DMS53 (cell line): ENCODE measurements at regions not wholly inside any gene's neighbourhood (a gene's known extent, or its start where the extent isn't known, plus 50 kb on each side); places are given as distances from the start of the nearest gene placed in this dataset.
"Not testable (repeated sequence)": the region's sequence is repeated elsewhere in the genome, so short reads cannot be mapped to it uniquely, and the experiment has no call there.

Experiments
- DNase-seq: peaks from one replicate; lab custom pipeline; 2025; lab: John Stamatoyannopoulos, UW

DNA sequence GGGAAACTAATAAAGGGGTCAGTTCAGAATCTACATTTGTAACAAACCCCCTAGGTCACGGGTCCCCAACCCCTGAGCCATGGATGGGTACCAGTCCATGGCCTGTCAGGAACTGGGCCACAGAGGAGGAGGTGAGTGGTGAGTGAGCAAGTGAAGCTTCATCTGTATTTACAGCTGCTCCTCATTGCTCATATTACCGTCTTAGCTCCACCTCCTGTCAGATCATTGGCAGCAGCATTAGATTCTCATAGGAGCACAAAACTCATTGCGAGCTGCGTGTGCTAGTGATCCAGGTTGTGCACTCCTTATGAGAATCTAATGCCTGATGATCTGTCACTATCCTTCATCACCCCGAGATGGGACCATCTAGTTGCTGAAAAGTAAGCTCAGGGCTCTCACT is 88.4 kb upstream of the MPP7 start:
- no peak for DNase-seq

DNA sequence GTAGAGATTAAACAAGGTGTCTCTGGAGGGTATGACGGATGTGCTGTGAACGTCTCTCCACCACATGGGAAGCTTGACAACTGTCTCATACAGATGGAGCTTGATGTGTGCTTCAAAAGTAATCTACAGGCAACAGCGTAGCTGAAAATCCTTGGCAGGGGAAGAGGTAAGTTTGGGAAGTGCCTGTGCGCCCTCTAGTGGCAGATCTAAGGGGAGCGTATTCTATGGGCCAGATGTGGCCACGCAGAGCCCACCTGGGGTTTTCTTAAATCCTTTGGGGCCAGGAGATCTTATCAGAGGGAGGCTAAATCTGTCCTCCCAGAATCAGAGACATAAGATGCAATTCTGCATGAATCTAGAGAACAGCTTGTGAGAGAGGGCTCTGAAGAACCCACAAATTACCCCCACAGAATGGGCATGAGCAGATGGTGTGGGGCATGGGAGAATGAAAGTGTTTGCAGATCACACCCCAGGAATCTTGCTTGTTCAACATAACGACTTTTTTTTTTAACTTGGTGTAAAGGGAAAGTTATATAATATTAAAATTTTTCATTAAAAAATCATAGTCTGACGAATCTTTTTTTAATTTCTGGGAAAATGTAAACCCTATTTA is 91.2 kb upstream of the MPP7 start:
- peak; percentile 85 for DNase-seq

DNA sequence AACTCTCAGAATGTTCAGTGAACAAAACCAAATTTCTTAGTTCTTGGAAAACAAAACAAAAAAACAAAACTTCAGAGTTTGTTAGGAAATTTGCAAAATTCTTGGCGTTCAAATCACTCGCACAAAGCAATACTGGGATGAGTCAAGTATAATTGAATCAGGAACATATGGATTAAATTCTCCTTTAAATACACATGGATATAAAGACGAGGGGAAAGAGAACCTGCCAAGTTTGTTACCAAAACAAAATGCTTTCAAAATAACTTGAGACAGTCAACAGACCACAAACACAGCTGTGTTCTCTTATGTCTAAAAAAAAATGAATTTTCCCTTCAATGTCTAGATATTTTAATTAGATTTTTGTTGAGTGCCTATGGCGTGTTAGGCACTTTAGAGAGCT is 93.5 kb upstream of the MPP7 start:
- no peak for DNase-seq

DNA sequence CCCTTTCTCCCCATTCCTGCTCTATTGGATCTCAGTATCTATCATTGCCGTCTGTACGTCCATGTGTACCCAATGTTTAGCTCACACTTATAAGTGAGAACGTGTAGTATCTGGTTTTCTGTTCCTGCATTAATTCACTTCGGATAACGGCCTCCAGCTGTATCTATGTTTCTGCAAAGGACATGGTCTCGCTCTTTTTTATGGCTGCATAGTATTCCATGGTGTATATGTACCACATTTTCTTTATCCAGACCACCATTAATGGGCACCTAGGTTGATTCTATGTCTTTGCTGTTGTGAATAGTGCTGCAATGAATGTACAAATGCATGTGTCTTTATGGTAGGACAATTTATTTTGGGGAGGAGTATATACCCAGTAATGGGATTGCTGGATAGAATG is 94.4 kb upstream of the MPP7 start:
- no peak for DNase-seq

DNA sequence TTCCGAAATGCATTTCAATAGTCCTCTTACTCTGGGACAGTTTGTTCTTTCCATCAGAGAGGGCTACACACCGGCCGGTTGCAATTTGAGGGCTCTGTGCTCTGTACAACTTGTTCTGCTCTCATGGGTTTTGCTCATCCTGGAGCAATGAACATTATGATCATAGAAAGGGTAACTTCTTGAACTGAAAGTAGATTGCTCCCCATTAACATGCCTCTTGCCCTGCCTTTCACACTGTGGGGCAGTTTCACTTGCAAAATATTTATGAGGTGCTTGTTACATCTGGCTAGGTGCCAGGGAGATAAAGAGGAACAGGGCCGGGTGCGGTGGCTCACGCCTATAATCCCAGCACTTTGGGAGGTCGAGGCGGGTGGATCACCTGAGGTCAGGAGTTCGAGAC is 97.3 kb upstream of the MPP7 start:
- no peak for DNase-seq

DNA sequence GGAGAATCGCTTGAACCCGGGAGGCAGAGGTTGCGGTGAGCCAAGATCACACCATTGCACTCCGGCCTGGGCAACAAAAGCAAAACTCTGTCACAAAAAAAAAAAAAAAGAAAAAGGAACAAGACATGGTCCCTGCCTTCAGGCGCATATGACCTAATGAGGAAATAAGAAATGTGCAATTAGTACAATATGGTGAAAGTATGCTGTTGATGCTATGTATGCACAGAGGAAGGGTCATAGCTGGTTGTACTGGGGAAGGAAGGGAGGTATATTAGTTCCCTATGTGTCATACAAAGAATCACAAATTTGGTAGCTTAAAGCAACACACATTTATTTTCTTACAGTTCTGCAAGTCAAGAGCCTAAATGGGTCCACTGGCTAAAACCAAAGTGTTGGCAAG is 97.8 kb upstream of the MPP7 start:
- no peak for DNase-seq

DNA sequence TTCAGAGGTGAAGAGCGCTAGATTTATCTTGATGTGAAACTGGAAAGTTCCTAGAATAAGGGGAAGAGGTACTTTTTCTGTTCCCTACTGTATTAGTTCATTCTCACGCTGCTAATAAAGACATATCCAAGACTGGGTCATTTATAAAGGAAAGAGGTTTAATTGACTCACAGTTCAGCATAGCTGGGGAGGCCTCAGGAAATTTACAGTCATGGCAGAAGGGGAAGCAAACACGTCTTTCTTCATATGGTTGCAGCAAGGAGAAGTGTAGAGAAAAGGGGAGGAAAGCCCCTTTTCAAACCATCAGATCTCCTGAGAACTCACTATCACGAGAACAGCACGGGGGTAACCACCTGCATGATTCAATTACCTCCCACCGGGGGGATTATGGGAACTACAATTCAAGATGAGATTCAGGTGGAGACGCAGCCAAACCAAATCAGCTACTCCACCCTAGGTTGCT is 99.8 kb upstream of the MPP7 start:
- not testable (repeated sequence) for DNase-seq

DNA sequence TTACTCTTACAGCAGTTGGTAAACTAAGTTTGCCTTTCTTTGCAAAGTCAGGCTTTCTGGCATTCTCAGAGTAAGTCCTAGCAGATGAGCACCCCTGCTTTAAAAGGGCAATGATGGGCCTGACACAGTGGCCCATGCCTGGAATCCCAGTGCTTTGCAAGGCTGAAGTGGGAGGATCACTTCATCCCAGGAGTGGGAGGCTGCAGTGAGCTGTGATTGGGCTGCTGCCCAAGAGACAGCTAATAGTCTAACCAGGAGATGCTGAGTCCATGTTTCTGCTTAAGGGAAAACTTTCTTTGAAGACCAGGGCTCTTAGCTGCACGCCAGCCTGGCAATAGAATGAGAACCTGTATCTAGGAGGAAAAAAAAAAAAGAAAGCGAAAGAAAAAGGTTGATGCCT is 100.2 kb upstream of the MPP7 start:
- DNase-seq, result no peak

DNA sequence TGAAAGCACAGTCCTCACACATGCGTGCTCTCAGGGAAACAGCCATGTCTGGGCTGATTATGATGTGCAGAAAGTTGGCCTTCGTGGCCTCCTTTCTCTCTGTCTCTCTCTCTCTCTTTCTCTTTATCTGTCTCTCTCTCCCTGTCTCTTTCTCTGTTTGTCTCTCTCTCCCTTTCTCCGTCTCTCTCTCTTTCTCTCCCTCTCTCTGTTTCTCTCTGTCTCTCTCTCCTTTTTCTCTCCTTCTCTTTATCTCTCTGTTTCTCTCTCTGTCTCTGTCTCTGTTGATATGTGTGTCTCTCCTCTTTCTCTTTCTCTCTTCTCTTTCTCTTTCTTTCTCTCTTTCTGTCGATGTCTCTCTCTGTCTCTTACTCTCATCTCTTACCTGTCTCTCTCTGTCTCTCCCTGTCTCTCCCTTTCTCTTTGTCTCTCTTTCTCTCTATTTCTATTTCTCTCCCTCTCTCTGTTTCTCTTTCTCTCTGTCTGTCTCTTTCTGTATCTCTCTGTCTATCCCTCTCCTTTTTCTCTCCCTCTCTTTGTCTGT is 105.4 kb upstream of the MPP7 start:
- no peak for DNase-seq

DNA sequence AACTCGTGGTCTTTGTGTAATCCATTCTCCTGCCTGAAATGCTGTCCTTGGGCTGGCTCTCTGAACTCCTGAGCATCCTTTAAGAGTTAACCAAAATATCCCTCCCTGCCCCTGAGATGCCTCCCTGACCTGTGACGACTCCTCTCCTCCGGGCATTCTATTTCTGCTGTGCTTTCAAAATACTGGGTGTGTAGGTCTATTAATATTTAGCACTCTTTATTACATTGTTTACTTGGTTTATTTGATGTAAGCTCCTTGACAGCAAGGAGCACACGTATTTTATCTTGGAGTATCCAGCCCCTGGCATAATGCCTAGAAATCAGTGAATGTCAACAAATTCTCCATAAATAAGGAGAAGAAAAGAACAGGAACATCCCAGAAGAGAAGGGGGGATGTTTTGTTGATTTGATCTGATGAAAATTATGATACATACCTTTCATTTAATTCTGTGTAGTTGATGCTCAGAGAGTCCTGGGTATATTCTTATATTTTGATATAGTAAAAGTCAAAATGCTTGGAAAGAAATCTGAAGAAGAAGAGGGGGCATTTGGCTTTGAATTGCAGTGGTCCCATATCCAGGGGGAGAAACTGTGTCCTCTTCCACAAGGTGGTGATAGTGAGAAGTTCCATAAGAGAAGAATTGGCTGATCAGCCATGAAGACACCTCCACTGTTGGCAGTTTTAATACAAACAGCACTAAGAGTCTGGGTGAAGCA is 107.7 kb upstream of the MPP7 start:
- DNase-seq, result peak; percentile 58

DNA sequence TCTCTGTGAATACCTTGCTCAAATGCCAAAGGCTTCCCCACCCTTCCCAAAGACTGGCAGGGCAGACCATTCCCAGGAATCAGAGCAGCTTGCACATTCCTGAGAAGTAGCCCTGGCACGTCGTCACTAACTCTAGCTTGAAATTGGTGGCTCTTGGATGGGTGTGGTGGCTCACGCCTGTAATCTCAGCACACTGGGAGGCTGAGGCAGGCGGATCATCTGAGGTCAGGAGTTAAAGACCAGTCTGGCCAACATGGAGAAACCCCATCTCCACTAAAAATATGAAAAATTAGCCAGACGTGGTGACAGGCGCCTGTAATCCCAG is 108.2 kb upstream of the MPP7 start:
- DNase-seq, result no peak

DNA sequence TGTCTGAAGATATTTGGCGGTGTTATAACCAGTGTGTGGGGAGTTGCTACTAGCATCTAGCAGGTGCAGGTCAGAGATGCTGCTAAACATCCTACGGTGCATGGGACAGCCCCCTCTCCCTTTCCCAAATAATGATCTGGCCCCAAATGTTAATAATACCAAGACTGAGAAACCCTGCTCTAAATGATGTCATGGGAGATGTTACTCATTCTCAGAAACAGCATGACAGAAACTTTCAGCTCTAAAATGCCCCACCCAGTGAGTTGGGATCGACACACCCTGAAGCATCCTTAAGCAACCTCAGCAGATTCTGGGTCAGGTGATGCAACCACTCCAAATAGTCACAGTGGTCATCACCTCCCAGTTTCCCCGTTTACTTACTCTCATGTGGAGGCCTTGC is 108.8 kb upstream of the MPP7 start:
- DNase-seq, result no peak

DNA sequence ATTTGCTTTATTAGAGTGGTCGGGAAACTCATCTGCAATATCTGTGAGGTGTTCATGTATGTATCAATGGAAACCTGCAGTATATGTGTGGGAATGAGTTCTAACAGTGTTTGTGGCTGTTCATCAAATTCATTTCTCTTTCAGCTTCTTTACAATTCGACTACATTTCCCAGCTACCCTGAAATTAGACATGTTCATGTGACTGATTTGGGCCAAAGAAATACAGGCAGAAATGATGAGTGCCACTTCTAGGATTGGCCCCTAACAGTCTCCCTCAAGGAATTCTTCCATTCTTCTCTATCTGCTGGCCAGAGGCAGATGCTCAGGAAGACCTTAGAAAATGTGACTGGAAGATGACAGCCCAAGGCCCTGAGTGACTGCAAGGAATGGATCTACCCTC is 114.8 kb upstream of the WAC start:
- no peak for DNase-seq

DNA sequence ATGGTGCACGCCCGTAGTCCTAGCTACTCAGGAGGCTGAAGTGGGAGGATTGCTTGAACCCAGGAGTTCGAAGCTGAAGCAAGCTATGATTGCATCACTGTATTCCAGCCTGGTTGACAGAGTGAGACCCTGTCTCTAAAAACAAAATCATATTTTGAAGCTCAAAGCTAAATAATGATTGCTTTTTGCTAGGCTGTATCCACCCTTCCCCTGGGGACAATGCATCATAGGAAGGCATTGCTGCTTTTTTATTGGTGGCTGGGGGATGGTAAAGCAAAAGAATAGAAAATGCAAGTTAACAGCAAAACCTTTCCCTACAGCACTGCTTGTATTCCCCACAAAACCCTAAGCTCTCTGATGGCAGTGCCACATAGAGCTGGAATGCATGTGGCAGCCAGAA is 107.5 kb upstream of the WAC start:
- DNase-seq, result no peak

DNA sequence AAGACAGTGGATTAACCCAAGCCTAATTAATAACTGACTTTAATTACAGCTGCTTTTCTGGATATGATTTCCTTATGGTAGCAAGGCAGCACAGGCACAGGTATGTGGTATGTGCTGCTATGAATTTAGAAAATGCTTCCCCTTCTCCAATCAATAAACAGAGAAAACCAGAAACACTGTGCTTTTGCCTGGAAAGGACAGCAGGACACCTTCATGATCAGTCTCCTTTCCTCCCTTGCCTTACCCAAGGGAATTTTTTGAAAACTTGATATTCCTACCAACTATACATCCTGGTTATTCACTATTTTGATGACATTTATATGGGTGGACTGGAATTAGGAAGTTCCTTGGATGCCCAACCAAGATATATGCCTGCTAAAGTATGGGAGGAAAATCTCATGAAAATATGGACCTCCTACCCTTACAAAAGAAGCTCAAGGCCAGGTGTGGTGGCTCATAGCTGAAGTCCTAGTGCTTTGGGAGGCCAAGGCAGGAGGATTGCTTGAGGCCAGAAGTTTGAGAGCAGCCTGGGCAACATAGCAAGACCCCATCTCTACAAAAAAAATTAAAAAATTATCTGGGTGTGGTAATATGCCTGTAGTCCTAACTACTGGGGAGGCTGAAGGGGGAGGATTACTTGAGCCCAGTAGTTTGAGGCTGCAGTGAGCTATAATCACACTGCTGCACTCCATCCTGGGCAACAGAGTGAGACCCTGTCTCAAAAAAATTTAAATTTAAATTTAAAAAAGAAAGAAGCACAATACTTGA is 106.3 kb upstream of the WAC start:
- no peak for DNase-seq

DNA sequence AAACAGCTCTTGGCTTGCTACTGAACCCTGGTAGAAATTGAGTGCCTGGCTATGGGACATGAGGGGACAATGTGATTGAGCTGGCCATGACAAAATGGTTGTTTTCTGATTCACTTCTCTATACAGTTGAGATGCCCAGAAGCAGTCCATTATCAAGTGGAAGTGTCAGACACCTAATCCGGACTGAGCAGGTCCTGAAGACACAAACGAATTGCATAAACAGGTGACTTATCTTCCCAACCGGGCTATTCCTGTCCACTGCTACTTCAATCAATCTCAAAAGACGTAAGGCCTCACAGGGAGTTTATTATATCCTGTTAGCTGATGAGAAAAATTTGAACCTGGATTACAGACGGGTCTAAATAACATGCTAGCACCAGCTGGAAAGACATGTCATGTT is 105.5 kb upstream of the WAC start:
- no peak for DNase-seq

DNA sequence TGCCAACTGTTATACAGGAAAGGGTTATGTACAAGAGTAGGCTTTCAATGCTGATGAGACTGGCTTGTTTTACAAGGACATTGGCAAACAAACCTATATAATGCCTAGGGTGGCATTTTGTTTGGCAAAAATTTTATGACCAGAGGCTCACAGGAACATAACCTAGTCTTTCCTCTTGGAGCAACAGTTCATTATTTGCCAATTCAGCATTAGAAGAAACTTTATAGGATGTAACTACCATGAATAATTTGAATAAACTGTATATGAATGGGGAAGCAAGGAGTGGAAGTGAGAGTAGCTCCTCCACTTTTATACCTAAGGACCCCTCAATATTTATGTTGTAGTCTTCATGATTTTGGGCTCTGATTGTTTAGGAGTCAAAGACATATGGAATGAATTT is 103.9 kb upstream of the WAC start:
- DNase-seq, result peak; percentile 9

DNA sequence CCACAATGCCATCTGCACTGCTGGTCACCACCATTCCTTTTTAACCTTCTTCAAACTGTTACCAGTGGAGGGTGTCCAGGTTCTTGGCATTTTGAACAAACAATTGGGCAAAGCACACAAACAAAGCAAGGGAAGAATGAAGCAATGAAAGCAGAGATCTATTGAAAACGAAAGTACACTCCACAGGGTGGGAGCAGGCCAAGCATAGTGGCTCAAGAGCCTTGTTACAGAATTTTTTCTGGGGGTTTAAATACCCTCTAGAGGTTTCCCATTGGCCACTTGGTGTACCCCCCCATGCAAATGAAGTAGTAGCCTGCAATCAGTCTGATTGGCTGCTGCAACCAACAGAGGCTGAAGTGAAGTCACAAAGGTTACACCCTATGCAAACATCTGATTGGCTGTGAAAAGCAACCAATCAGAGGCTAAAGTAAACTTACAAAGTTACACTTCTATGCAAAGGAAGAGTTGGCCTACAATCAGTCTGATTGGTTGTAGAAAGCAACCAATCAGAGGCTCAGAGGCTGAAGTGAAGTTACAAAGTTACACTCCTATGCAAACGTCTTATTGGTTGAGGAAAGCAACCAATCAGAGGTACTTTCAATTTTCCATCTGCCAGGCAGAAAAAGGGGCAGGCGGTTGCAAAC is 103.2 kb upstream of the WAC start:
- no peak for DNase-seq

DNA sequence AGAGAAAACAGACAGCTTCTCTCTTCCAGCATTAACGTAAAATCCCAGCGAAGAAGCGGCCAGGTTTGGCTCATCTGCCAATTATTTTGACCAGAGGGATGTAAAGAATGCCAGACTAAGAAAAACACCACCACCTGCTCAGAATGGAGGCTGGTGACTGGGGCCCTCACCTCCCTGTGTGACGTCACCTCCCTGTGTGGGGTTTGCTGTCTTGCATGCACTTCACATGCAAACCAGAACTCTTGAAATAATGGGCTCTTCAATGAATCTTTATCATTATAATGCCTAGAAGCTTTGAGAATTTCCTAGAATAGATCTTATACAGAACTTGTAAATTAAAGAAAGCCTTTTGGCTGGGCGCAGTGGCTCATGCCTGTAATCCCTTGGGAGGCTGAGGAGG is 101.8 kb upstream of the WAC start:
- DNase-seq, result peak; percentile 30

DNA sequence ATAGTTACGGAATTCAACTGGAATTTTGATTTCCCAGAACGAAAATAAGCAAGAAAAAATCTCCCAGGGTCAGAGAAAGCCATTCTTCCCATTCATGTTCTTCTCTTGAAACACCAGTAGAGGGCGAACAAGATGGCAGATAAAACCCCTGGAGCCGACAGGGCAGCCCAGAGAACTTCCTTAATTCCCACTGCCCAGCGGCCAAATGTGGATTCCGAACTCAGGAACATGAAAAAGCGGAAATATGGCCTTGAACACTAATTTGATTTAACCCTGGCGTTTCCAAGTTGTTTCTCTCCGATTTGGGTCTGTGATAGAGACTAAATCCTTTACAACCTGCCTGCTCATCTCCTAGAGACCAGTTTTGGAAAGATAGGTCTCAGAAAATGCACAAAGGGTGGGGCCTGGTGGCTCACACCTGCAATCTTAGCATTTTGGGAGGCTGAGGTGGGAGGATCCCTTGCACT is 100.7 kb upstream of the WAC start:
- DNase-seq, result peak; percentile 86

DNA sequence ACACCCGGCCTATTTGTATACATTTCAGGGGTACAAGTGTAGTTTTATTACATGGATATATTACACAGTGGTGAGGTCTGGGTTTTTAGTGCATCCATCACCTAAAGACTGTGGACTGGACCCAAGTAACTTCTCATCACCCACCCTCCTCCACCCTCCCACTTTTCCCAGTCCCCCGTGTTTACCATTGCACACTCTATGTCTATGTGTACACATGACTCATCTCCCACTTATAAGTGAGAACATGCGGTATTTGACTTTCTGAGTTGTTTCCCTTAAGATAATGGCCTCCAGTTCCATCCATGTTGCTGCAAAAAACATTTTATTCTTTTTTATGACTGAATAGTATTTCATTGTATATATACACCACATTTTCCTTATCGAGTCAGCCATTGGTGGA is 98.9 kb upstream of the WAC start:
- peak; percentile 73 for DNase-seq

DNA sequence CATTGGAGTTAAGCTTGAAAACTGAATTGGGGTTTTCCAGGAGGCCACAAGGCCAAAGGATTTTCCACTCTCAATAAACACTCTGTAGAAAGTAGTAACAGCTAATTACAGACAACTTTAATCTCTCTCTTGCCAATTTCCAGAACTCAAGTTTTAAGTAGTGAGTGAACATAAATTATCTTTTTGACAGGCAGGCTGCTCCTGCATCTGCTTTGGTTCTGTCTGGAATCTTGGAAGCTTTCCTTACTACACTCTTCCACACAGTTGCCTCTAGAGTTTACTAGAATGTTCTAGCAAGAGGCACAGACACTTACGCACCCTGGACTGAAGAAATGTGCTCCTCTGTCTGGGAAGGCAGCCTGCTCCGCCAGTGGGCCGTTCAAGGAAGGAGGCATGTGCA is 90.5 kb upstream of the WAC start:
- no peak for DNase-seq

DNA sequence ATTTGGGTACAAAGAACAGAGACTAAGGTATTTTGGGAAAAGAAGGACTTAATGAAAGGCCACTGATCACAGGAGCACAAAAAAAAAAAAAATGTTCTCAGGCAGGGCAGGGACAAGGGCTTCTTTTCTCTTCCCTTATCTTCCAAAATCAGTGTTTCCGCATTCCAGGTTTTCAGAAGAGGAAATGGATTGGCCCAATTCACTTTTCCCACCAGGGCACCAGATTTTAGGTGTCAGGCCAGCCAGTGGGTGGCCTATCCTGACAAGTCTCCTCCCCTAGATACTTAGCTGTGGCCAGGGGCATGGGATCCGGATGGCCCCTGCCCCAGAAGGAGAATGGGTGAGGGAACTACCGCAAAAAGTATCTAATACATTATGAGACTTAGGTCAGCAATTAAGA is 88.9 kb upstream of the WAC start:
- DNase-seq, result no peak
